ENCODE measurements at regions not wholly inside any gene's neighbourhood (a gene's known extent, or its start where the extent isn't known, plus 50 kb on each side); places are given as distances from the start of the nearest gene placed in this dataset.

DNA sequence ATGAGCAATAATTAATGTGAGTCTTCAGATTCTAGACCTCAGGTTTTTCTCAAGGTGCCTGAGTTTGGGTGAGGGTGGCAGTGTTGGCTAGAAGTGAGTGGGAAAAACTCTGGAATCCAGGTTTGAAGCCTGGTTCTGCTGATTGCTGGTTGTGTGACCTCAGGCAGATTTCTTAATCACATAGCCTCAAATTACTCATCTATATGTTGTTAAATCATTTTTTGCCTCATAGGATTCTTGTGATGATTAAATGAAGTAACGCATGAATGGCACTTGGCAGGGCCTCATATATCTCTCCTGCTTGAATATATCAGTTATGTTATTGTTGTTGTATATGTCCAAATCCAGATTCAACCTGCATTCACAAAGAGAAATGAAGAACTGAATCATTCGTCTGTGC, 60.5 kb downstream of the NR2F2 start:
- no peak for DNase-seq

DNA sequence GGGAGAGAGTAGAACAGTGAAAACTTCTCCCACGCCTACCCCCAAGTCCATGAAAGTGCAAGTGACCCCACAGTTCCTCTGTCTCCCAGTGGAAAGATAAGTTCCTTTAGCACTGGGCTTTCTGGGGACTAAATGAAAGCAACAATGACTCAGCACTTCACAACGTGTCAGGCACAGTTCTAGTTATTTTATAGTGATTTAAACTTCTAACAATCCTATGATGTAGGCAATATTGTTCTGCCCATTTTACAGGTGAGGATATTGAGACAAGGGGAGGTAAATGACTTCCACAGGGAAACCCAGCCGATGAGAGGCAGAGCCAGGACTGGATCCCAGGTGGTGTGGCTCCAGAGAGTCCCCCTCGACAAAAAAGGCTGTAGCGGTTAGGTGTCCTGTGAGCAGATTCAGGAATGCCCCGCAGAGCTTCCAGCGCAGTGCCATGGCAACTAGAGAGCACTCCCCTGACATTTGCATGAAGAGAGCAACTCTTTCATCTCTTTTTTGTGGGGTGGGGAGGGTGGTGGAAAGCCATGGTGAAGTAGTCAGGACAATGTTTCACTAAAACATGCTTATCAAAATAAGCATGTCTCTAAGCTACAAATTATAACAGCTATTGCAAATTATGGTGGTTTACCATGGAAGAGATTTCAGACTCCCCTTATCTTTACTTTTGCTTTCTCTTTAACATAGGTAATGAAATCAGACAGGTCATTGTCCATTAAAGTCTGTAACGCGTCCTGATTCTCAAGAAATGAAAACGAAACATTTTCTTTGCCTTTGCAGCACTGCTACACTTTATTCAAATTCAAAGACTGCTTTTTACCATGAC, 62.1 kb downstream of the NR2F2 start:
- DNase-seq = no peak

DNA sequence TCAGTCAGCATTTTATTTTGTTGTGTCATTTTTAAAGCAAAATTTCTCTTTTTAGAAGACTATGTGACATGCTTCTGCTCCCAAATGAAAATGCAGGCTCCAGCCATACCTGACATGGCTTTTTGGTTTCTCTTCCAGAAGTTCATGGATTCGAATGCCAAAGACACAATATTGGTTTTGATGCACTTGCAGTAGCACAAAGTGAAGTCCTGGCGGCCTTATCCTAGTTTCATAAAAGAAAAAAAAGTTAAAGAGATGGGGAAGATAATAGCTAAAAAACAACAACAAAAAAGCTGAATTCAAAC, 62.7 kb downstream of the NR2F2 start:
- no peak for DNase-seq

DNA sequence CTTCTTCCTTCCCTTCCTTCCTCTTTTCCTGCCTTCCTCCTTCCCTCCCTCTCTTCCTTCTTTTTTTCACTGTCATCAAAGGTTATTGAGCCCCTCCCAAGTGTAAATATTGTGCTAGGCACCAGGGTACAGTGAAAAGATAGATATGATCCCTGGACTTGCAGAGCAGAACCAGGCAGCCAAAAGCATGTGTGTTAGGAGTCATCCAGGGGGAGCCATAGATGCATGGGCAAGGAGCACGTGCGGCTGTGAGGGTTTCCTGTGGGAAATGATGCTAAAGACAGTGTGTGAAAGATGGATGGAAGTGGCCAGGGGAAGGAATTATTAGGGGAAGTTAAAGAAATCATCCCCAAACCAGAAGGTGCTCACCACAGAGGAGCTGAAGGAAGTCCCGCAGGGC, 65.2 kb downstream of the NR2F2 start:
- DNase-seq = no peak

DNA sequence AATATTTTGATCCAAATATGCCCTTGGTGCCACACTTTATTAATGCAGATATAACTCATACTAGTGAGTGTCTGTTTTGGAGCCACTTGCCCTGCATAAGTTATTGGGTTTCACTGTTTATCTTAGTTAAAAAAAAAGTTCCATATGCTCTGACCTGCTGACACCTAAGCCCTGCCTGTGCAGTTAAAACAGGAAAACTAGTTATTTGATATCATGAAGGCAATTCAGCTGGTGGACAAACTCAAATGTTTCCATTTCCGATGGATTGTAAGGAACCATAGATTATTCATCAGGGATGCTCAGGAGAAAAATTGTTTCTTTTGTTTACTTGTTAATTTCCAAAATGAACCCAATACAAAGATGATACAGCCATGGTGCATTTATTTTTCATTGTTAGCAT, 68.3 kb downstream of the NR2F2 start:
- DNase-seq = no peak

DNA sequence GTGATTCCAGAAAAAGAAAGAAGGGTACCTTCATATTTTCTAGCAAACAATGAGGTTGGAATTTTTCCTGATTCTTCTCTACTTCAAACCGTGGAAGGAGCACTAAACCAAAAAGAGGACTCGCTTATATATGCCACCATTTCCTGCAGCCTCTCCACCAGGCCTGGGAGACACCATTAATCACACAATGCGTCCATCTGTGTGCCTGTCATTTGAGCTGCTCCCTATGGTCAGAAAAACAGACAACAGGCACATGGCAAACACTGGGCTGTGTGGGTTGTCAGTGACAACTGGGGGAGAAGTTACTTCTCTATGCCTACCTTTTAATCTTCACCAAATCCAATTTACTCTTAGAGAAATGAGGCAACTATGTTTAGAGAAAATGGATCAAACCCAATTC, 71.9 kb downstream of the NR2F2 start:
- no peak for DNase-seq

DNA sequence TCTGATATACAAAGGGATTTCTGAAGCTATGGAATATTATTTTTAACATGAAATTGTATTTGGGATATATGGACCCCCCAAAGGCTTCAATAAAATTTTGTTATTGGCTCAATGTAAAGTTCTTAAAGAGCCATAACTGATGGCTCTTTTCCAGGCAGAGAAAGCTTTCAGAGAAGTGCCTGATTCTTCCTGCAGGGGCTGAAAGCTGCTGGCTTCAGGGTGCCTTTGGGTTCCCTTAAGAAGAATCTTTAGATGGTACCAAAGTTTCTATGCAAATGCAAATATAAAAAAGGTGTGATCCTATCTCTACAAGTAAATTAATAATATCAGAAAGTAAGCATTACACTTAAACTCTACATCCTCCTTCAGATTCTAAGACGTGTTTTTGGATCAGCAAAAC, 72.6 kb downstream of the NR2F2 start:
- no peak for DNase-seq

DNA sequence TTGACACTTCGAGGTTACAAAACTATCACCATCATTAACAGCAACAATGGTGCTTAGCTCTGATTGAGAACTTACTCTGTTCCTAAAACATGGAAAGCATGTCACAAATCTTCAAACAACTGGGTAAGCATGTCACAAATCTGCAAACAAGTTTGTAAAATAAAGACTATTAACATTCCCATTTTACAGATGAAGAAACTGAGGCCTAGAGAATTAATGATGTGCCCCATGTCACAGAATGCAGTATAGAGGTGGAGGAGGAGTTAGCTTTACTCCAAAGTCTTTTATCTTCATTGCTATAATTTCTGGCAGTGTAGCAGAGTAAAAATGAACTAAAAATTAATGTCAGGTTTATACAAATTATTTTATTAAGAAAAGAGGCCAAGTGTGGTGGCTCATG, 73.4 kb downstream of the NR2F2 start:
- no peak for DNase-seq

DNA sequence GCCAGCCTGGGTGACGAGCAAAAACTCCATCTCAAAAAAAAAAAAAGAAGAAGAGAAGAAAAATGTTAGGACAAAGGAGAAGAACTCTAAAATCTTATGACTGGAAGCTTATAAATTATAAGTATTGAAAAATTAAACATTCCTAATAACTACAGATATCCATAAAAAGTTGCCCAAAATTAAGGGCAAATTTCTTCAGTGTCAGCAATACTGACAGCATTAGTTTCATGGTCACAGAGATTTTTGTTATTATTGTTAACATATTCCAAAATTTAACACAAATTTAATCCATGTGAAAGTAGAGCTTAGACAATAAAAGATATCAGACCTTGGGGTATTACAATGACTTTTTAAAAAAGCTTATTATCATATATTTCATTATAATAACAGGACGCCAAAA, 74.1 kb downstream of the NR2F2 start:
- DNase-seq = no peak

DNA sequence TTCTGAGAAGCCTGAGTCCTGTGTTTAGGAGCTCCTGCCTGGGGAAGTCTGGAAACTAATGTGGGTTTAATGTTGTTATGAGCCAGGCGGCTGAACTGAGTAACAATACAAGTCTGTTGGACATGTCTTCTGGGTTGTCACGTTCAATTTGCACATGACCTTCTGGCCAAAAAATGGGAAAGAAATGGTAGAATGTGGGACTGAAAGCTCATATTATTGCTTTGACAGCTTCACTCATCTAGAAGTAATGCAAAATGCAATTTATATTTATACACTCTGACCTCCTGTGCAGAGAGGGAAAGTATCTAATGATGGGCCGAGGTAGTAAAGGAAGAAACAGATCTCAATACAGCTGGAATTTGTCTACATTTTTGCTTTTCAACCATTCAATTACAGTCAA, 75.8 kb downstream of the NR2F2 start:
- no peak for DNase-seq

DNA sequence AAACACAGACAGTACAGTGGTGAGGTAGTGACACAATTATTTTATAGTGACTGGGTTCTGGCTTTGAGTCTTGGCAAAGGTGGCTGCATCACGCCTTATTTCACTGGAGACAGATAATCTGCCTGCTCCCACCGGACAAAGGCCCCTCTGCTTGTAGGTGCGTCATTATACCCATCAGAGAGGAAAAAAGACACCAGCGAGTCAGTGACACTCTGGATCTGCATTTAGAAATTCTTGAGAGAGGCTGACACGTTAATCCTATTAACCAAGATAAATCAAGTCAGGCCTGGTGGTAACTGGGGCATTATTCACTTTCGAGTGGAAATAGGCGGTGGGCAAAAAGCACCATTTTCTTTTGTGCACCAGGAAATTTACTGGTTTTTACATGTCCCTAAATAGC, 76.2 kb downstream of the NR2F2 start:
- DNase-seq = no peak

DNA sequence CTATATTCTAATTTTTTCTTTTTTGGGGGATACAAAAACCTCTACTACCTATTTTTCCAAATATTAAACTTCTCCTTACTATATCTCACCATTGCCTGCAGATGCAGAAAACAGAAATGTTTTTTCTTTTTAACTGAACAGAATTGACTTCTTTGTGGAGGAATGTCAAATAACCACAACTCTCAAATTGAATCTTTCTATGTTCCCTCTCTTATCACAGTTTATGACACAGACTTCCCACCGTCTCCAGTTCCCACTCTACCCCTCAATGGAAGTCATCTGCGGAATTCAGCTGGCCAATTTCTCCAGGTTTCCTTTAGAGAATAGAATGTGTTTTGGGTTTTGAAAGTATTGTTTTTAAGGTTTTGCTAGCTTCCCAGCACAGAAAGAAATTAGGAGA, 77.0 kb downstream of the NR2F2 start:
- DNase-seq = no peak

DNA sequence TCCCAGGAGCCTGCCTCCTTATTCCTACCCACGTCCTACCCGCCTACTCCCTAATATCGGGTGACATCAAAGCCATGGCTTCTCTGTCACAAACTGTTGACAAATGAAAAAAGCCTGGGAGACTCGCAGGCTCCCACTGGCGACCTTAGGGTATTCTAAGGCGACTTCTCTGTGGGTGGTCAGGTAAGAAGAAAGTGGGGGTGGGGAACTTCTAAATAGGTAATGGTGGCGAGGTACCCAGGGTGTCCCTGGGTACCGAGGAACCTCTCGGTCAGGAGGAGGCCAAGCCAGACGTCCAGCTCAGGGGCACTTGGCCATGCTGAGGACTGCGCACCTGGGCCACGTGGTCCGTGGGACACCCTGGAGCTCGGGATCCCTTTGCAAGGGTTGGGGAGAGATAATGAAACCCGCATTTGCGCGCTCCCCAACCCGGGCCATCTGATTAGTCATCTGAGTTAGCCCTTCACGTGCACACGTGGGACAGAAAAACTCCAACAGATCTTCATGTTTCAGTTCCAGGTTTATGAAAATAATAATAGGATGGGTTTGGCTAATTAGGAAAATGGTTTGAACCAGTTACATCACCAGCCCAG, 78.2 kb downstream of the NR2F2 start:
- no peak for DNase-seq

DNA sequence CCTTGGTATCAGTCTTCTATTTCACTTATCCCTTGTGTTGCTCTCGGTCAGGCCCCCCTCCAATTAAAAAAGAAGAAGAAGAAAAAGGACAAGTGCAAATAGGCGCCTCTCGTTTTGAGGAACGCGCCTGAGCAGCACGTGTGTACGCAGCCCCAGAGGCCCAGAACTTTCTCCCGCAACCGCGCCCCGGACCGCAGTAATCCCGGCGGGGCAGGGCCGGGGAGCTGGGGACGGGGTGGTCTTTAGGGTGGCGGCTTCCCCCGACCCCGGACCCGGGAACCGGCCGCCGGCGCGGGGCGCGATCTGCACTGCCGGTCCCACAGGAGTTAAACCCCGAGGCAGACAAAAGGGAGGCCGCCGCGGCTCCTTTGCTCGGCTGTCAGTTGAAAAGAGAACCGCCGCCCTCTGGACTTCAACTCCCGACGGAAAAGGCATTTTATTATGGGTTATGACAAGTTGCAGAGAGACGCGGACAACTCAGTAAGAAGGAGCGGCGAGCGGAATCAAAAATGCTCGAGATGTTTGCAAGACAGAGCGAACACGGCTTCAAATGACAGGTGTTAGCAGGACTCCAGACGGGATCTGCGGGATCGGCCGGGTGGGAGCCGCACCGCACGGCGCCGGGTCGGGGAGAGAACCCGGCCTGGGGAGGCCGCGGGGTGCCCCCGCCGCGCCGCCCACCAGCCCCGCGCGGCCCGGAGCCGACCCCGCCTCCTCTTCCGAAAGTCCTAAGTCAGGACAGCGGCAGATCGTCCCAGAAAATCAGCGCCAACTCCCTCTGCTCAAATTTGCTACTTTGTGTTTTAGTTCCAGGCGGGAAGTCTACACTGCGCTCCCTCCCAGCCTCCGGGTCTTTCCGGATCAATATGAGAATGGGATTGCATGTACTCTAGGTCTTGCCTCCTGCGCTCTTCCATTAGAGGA, 79.0 kb downstream of the NR2F2 start:
- no peak for DNase-seq

DNA sequence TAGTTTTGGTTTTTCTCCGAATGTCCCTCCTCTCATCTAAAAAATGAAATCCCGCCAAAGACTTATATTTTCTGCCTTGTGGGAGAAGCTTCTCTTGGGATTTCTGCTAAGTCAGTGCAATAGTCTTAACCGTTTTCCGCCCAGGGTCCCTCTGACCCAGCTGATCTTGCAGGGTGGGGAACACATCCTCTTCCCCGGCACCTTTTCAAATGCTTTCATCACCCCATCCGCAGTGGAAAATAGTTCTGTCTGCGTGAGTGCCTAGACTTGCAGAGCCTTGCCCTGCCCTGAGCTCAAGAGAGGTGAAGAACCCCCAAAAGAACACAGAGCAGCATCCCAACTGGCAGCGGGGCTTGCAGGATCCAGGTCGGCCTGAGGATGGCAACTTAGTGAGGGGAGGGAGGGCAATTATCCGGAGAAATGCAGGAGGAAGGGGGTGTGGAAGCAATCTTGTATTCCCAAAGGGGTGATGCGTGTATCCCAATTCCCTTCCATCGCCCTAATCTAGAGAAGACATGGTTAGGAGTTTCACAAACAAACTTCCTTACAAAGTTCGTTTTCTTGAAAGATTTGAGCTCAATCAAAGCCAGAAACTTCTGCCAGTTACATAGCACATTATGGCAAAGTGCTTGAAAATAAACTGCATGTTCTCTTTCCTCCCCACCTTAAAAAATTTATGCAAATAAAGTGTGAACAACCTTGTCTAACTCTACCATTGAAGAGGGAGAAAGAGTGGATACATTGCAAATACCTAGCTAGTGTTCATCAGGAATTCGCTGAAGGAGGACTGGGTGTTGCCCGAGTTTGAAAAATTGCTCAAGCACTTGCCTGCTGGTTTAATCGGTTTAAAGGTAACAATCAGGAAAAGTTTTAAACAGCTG, 79.9 kb downstream of the NR2F2 start:
- no peak for DNase-seq

DNA sequence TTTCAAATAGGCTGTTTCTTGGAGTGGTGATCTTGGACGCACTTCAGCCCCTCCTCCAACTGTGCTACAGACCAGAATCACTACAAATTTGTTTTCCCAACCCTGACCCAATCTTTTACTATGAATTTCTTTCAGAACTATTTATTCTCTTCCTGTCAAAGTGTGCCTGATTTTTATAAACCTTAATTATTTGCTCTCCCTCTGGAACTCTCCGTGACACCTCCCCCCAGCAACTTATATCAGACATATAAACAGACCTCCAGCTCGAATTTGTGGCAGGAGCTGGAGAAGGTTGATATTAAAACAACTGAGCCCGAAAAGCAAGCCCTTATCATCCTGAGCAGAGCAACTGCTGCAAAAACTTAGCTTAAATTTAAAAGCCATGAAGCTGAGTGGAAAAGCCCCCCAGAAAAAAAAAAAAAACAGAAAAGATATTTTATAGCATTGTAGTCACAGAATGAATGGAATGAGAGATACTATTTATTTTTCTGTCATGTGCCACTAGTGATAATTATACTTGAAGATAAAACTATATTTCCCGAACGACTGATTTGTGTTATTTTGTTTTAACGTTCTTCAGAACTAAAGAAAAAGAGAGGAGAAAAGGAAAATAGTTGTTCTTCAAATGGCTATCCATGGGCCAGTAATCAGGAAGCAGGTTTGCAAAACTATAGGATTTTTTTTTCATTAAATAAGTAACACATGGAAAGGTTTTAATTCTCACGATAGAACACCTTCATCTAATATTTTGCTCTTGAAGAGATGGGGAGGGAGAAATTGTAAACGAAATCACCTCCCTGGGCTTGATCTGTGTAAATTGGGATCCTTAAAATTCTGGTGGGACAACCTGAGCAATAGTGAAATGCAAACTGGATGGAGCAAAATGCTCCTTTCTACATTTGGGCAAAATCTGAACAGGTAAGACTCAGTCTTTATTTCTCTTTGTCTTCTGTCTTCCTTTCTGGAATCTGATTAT, 80.8 kb downstream of the NR2F2 start:
- DNase-seq = no peak

DNA sequence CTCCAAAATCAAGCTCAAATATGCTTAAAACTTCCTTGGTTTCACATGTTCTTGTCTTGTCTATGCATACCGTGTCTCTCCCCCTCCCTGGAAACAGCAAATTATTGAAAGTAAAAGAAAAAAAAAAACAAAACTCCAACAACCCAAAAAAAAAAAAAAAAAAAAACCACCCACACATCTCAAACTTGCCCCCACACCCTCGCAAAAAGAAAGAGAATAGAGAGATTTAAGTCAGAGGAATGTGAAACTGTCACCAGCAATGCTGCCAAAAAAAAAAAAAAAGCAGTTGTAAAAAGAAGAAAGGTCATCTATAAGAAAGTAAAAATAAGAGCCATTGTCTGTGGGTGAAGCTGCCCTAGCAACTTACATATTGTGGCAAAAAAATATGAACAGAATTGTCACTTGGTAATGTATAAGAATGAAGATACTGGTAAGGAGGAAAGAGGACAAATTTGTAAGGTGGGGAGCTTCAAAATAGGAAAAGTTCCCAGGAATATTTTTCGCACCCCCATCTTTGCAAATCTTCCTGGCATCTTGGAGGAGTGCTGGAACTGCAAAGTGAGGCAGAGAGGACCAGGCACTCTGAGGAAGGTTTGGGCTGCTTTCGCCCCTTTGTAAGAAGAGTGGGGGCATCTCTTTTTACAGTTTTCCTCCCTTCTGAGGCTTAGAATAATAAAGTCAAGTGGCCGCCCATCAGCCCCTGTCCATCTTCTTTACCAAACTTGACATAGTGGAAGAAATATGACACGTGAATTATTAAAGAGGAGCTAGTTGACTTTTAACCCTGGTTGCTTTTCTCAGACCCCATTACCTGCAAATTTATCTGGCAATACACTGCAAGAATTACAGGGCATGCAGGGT, 81.8 kb downstream of the NR2F2 start:
- no peak for DNase-seq

DNA sequence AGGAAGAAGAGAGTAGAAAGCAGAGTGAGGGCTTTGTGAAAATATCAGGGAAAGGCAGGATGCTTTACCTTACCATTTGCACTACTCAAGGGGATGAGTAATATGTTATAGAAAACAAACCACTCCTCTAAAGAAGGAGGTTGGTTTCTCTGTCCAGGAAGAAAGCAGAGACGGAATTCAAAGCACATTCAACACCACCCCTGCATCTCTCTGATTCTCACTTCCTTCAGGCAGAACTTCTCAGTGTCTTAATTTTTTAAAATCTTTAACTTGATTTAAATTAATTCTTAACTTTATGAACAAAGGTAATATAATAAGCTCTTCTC, 82.4 kb downstream of the NR2F2 start:
- DNase-seq = no peak

DNA sequence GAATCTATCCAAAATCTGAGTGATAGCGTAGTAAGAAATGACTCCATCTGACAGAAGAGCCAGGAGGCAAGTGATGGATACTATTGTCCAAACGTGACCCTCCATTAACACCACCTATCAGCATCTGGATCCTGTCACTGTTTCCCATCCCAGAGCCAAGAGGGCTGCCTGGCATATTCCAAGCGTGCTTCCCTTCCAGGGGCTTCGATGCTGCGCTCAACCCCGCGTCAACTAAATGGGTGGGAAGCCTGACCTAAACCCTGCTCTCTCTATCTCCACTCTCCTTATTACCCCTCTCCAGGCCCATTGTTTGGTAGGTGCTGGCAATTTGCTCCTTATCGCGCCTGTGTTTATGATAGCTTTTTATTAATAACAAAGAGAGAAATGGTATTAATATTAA, 83.2 kb downstream of the NR2F2 start:
- no peak for DNase-seq

DNA sequence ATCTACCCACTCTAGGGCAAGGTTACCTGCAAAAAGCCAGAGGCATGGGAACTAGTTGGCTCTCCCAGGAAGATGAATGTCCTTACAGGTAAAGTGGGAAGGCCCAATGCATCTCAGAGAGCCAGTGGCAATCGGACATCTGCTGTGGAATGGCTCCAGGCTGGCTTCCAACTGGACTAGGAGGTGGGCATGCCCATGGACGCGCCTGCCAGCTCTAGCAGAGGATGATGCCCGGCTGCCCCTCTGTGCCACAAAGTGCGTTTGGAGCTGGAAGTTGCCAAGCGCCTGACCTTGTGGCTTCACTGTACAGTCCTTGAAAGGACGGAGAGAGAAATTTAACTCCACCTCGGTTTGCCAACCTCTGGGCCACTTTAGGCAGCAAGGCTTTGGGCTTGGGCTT, 84.4 kb downstream of the NR2F2 start:
- no peak for DNase-seq
